ENCODE measurements at regions not wholly inside any gene's neighbourhood (a gene's known extent, or its start where the extent isn't known, plus 50 kb on each side); places are given as distances from the start of the nearest gene placed in this dataset.

DNA sequence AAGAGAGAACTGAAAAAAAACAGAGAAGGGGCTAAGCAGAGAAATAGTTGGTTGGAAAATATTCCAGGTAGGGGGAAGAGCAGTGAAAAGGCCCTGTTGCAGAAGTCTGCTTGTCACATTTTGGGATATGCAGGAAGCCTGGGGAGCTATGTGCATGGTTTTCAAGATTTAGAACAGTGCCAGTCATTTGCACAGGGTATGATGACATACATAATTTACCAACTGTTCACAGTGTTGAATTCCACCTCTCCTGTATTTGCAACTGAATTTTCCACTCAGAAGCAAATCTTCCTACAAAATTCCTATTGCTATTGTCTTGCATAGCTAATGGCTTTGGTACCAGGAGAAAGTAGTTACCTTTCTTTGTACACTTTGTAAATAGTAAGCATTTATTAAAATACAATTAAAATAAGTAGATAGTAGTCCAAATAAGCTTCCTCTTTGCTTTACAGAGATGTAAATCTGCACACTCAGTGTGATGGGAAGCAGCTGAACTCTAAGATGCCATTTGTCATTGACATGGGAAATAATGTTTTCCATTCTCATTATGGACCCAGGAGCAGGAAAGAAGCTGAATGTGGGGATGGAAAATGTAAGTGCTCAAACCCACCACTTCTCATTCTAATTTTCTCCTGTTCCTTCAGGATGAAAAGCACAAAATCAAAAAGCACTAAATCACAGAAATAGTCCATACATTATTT is 177.4 kb downstream of the BTG1 start:
- no peak for DNase-seq (ENCODE audit: low read depth in 2 of 2)

DNA sequence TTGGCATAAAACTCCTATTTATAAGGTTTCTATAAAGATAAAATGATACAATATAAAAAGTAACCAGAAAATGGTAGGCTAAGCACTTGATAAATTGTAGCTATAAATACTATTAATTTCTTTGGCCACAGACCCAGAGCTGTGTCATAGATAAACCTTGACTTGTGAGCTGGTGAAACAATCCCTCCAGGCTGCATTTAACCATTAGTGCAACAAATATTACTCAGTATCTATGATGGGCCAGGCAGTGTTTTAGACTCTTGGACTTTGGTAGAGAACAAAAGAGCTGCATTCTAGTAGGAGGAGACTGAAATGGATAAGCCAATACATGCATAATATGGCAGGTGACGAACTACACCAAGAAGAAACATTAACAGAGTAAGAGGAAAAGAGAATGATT is 178.1 kb downstream of the BTG1 start:
- DNase-seq (ENCODE audit: low read depth in 2 of 2) = no peak

DNA sequence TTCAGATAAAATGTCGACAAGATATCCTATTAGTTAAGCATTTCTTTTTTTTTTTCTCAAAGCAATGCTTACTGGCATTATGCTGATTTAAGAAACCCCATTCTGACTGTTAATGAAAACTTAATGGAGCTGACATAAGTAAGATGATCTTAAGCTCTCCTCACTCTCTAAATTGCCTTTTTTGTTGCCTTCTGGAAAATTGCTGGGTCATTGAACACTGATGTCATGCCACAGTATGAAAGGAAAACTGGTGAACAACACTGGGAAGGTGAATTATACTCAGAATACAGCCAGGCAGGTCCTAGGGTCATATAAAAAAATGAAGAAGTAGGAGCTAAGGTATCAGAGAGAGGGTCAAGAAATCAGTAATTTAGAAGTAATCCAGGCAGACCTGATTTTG is 179.9 kb downstream of the BTG1 start:
- no peak for DNase-seq (ENCODE audit: low read depth in 2 of 2)

DNA sequence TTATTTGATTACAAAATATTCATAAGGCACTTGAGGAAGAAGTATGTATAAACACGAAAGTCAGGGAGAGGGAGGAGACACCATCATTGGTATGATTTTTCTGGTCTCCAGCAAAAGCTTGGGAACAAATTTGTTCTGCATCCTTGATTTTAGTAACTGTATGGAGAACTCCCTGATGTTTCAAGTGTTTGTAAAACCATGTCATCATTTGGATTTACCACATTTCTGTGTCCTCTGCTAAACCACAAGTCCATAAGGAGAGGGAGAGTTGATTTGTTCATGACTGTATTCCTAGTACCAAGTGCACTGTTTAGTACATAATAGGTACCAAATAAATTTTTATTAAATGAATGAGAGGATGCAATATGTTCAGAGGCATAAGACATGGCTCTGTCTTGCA is 181.1 kb downstream of the BTG1 start:
- DNase-seq (ENCODE audit: low read depth in 2 of 2) = no peak

DNA sequence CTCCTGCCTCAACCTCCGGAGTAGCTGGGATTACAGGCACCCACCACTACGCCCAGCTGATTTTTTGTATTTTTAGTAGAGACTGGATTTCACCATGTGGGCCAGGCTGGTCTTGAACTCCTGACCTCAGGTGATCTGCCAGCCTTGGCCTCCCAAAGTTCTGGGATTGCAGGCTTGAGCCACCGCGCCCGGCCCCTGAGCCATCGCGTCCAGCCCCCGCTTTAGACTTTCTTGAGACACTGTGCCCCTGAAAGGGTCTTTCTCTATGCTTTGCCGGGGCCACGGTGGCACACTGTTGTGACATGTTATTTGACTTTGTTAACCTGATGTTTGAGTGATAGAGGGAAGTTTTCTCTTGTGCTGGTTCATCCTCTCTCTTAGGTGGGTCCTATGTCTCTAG is 186.4 kb downstream of the BTG1 start:
- DNase-seq (ENCODE audit: low read depth in 2 of 2) = no peak

DNA sequence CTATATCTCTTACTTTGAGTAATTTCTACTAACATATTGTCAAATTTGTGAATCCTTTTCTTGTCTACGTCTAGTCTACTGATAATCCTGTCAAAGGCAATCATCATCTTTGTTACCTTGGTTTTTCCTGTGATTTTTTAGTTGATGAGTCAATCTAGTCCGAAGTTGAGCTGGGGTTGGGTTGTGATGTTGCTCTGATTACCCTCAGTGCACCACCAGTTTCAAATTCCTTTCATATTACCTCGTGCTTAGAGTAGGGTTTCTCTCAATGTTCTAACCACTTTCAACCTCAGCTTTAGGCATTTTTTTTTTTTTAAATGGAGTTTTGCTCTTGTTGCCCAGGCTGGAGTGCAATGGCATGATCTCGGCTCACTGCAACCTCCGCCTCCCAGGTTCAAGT is 186.8 kb downstream of the BTG1 start:
- no peak for DNase-seq (ENCODE audit: low read depth in 2 of 2)

DNA sequence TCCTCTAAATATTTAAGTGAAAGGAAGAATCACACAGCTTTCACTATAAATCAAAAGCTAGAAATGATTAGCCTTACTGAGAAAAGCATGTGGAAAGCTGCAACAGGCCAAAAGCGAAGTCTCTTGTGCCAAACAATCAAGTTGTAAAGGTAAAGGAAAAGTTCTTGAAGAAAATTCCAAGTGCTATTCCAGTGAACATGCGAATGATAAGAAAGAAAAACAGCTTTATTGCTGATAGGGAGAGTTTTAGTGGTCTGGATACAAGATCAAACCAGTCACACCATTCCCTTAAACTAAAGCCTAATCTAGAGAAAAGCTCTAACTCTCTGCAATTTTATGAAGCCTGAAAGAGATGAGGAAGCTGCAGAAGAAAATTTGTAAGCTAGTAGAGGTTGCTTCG is 190.9 kb downstream of the BTG1 start:
- no peak for DNase-seq (ENCODE audit: low read depth in 2 of 2)

DNA sequence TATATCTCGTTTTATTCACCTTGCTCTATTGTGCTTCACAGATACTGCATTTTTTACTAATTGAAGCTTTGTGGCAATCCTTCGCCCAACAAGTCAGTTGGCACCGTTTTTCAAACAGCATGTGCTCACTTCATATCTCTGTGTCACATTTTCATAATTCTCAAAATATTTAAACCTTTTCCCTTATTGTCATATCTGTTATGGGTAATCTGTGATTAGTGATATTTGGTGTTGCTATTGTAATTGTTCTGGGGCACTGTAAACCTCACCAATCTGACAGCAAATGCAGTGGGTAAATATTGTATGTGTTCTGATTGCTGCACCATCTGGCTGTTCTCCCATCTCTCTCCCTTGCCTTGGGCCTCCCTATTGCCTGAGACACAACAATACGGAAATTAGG is 191.3 kb downstream of the BTG1 start:
- DNase-seq (ENCODE audit: low read depth in 2 of 2) = no peak

DNA sequence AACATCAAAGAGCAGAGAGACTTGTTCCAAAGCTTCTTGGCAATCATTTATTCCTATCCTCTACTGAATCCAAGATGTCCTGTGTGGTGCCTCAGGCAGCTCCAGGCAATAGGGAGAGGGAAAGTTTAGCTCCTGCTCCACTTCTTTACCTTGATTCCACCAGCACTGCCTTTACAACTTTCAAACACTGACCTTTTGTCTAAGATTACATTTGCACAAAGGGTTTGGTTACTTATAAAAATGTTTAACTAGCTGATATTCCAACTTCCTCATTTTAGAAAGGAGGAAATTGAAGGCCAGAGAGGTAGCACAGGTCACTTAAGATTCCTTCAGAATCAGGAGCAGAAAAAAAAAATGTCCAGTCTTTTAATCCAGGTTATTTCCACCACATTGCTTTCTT is 192.7 kb downstream of the BTG1 start:
- no peak for DNase-seq (ENCODE audit: low read depth in 2 of 2)

DNA sequence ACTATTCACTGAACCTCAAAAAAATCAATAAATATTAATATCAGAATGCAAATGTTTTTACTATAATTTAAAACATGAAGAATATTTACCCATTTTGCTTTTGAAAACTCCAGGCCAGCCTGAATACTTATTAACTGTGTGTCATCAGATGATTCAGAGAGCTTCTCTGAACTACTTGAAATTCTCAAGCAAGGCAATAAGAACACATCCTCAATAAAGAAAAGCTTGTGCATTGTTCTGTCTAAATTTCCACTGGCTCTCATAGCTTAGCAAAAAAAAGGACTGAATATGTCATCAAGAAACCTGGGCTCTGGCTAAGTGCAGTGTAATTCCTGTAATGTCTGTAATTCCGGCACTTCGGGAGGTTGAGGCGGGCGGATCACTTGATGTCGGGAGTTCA is 194.1 kb downstream of the BTG1 start:
- DNase-seq (ENCODE audit: low read depth in 2 of 2) = no peak

DNA sequence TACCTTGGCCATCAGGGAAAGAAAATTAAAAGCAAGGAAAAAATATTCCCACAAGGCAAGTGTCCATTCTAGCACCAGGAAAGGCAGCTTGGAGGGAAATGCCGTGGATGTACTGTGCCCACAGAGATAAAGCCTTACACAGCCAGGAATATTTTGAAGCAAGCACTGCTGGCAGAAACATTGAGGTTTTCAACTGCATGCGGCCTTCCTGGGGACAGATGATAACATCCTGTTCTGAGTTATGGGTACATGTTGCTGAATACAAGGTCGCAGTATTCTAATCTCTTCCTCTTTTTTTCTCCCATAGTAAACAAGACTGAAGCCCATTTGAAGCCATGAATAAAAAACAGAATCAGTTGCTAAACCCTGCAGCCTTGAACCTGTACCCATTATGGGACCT is 197.1 kb downstream of the BTG1 start:
- no peak for DNase-seq (ENCODE audit: low read depth in 2 of 2)

DNA sequence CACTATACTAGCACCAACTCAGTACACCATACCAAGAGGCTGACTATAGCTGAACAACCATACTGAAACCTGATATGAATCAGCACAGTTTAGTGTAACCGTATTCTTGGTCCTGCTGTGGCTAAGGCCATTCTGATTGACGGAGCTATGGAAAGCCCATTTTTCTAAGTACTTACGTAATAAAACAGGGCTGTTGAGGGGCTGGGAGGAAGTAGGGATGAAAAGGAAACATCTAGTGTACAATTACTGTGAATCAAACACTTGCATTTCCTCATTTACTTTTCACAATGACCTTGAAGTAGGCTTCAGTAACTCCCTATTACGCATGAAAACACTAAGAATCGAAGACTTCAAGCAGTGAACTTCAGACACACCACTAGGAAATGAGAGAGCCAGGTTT is 198.2 kb downstream of the BTG1 start:
- no peak for DNase-seq (ENCODE audit: low read depth in 2 of 2)

DNA sequence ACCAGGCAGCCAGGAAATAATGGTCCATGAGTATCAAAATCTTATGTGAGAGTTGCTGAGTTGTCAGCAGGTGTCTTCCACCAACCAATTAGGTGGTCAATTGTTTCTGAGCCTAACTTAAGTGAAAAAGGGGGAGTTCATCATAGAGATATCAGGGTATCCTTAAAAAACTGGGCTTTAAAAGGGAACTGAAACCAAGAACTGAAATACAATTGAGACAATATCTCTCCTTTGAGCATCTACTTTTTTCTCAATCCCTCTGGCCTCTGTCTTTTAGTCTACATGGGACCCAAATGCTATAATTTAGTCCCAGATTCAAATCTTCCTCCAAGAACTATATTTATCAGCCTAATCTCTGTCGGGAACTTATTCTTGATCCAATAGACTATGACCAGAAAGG is 201.0 kb downstream of the BTG1 start:
- DNase-seq (ENCODE audit: low read depth in 2 of 2) = no peak

DNA sequence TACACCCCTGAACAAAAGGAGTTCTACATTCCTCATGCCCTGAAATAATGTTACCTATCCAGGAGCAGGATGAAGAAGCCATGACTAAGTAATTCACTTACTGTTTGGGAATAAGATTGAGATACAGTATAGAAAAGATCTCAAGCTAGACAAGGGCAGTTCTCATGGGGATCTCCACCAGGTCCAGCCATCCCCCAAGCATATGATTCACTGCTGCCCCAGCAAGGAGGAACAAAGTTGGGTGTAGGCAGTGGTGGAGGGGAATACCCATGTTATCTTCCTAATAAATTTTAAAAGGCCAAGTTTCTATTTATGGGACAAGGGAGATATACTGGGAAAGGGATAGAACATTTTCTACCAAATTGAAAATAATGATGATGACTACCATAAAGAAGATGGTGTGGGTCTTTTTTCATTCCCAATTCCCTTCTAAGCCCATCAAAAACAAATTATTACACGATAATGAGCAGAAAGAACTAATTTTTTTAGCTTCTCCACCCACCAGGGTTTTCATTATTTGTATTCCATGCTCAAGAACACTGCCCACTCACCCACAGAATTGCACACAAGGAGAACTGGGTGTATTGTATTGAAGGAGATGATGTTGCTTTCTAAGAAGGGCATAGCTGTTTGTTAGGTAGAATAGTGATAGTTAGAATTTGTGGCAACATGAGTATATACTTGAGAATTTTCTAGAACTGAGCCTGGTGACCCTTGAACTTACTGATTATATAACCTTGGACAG is 204.6 kb downstream of the BTG1 start:
- no peak for DNase-seq (ENCODE audit: low read depth in 2 of 2)

DNA sequence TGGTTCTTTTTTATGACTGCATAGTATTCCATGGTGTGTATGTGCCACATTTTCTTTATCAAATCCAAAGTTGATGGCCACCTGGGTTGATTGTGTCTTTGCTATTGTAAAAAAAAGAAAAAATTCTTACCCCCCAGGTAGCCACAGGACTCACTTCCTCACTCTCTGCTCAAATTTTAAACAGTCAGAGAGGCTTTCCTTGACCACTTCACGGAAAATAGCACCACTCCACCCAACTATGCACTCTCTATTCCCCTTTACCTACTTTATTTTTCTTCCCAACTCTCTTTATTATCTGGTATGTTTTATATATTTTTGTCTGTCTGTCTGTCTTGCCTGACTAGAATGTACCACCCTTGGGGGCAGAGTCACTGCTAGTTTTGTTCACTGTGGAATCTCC is 205.3 kb downstream of the BTG1 start:
- no peak for DNase-seq (ENCODE audit: low read depth in 2 of 2)

DNA sequence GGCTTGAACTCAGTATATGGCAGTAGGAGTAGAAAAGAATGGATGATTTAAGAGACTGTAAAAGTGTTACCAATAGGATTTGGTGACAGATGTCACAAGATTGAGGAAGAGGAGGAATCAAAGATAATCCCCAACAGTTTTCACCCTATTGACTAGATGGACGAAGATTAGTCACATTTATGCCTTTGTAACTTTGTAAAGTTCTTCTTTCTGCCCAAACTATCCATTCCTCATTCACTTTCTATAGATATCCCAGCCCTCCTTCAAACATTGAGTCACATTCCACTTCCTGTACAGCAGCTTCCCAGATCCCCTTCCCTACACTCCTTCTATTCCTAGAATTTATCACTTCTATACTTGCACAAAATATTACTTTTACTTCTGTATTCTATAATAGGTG is 207.9 kb downstream of the BTG1 start:
- DNase-seq (ENCODE audit: low read depth in 2 of 2) = no peak

DNA sequence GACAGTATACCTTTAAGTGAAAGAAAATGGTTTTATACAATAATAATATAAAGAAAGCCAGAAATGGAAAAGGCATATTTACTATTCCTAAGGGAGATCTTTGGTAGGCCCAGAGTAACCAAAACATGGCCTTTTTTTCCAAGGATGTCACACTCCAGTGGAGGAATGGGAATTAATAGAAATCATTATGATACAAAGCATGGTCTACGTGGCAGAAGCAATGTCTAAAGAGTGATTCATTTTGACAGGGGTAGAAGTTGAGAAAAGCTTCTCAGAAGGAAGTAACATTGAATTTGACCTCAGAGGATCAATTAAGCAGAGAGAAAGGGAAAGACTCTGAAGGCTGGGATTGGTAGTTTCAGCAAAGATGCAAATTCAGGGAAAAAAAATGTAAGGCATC is 208.6 kb downstream of the BTG1 start:
- no peak for DNase-seq (ENCODE audit: low read depth in 2 of 2)

DNA sequence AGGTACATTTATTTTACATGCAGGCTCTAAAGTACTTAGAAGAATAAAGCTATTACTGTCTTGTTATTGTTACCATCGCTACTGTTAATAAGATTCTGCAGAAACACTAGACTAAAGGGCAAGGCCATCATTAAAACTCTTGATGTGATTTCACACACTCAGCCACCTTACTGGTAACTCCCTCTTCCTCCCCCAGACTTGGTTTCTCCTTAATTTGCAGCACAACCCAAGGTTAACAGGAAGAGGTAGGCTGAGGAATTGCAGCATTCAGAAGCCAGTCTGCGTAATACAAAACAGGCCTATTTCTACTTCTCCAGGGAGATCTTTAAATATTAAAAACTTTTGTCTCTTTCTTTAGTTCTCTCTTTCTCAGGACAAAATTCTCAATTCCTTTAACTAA is 210.3 kb downstream of the BTG1 start:
- DNase-seq (ENCODE audit: low read depth in 2 of 2) = no peak

DNA sequence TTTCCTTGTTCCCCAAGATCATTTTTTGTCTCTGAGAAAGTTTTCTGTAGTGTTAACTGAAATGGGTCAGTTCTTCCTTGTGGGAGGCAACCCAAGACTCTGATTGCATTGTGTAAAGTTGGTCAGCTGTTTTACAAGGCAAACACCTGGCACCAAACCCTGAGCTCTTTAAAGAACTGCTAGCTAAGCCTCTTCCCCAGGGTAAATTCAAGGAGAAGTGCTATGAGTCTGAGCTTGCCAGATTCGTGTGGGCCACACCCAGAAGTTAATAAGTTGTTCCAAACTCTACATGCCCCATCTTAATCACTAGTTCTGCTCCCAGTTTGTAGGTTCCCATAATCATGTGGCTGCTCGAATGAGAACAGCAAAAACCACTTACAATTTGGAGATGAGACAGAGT is 214.5 kb downstream of the BTG1 start:
- no peak for DNase-seq (ENCODE audit: low read depth in 2 of 2)

DNA sequence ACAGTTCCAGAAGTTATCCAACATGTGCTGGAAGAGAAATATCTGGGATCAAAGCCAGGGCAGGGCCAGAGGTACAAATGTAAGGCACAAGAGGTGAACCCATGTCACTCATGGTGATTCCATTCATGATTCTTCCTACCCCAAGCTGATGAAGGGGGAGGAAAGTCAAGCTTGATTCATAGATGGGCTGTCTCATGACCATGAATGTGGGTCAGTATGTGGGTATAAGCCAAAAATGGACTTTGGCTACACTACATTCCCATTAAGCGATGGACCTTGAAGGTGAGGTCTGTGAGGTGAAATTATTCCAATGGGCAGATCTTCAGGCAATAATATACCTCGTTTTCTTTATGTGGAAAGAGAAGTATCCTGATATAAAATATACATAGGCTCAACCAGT is 217.1 kb downstream of the BTG1 start:
- DNase-seq (ENCODE audit: low read depth in 2 of 2) = no peak

DNA sequence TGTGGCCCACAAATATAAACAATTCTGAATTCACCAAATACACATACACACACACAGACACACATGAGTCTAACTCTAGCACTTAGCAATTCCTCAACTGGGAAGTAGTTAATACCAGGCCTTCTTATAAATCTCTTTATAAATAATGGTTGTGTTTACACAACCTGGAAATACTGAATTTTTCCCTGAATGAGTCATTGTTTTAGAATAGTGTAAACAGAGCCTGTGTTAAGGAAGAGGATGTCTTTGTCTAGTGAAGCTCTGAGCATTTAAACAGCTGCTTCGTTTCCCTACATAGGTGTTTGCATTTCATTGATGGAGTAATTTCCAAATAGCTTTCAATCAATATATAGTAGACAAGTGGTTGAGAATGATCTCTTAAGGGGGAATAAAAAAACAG is 218.8 kb downstream of the BTG1 start:
- DNase-seq (ENCODE audit: low read depth in 2 of 2) = no peak

DNA sequence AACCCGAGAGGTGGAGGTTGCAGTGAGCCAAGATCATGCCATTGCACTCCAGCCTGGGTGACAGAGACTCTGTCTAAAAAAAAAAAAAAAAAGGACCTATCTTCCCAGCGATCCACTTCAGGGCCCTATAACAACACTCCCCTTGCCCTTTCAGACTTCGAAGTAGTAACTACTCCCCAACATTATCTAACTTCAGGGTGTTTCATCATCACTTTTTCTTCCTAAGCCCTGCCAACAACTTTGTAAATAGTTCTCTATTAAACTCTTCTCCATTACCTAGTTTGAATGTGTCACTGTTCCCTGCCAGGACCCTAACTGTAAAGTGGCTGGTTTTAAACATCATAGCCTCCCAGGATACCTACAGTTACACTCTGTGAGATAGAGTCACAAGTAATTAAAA is 220.8 kb downstream of the BTG1 start:
- no peak for DNase-seq (ENCODE audit: low read depth in 2 of 2)

DNA sequence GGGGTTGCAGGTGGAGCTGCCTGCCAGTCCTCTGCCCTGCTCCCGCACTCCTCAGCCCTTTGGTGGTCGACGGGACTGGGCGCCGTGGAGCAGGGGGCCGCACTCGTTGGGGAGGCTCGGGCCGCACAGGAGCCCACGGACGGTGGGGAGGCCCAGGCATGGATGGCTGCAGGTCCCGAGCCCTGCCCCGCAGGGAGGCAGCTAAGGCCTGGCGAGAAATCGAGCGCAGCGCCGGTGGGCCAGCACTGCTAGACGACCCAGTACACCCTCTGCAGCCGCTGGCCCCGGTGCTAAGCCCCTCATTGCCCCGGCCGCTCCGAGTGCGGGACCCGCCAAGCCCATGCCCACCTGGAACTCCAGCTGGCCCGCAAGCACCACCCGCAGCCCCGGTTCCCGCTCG is 221.8 kb downstream of the BTG1 start:
- DNase-seq (ENCODE audit: low read depth in 2 of 2) = no peak

DNA sequence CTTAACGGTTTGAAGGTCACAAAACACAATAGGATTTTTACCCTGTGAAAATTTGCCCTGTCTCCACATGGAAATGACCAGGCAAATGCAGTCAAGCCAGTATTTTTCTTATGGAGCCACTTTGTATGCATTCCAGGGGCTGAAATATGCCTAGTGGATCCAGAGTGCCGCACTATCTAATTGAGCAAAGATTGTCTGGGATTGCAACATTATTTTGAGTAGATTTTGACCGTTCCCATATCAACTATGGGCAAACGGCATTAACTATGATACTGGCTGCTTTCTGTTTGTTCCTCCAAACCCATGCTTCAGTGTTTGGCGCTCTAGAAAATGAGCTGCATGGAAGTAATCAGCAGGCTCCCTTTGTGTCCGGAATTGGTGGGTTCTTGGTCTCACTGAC is 223.0 kb downstream of the BTG1 start:
- no peak for DNase-seq (ENCODE audit: low read depth in 2 of 2)

Measured in stimulated activated CD8-positive, alpha-beta memory T cell treated with anti-CD3 and anti-CD28 coated beads, Interleukin-15, amount 100 ng/mL, for 4 hours (primary cell).